HG03135 (cell line): ENCODE measurements at regions not wholly inside any gene's neighbourhood (a gene's known extent, or its start where the extent isn't known, plus 50 kb on each side); places are given as distances from the start of the nearest gene placed in this dataset.

ENCODE experiments used
- ATAC-seq: cut with Tn5 transposase; IDR thresholded peaks from one replicate; pipeline ENCODE4 v1.9.1; 2021; ENCODE audit warnings: mild to moderate bottlenecking, moderate library complexity; ENCODE audit not compliant: unreplicated experiment

DNA sequence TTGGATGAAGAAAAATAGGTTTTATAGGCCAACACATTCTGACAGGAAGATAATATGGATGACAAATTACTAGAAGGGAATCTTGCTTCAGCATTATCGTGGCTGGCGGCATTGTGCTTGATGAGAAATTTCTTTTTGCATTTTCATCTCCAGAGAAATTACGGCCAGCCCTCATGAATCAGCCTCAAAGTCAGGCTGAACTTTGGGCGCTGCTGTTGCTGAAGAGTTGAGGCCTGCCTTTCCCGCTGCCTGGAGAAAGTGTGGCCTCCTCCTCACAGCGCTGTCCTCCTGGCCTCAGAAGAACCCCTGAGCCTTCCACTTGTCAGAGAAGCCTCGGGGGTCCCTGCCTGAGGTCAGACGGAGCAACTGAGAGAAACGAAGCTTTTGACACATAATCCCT lies 272.4 kb upstream of the KCNIP4 start:
- ATAC-seq: no peak

- ATAC-seq: no peak
Observed at GRCh38 chr4:22217480-22217879, 268.9 kb upstream of the KCNIP4 start.

- no peak for ATAC-seq
Observed at GRCh38 chr4:22216278-22216677, 267.7 kb upstream of the KCNIP4 start.

GRCh38 chr4:22215084-22215483 lies 266.5 kb upstream of the KCNIP4 start:
- no peak for ATAC-seq

- ATAC-seq: no peak
Observed at GRCh38 chr4:22203711-22204011, 255.1 kb upstream of the KCNIP4 start.

- ATAC-seq: no peak
Observed at GRCh38 chr4:22202975-22203710, 254.6 kb upstream of the KCNIP4 start.

DNA sequence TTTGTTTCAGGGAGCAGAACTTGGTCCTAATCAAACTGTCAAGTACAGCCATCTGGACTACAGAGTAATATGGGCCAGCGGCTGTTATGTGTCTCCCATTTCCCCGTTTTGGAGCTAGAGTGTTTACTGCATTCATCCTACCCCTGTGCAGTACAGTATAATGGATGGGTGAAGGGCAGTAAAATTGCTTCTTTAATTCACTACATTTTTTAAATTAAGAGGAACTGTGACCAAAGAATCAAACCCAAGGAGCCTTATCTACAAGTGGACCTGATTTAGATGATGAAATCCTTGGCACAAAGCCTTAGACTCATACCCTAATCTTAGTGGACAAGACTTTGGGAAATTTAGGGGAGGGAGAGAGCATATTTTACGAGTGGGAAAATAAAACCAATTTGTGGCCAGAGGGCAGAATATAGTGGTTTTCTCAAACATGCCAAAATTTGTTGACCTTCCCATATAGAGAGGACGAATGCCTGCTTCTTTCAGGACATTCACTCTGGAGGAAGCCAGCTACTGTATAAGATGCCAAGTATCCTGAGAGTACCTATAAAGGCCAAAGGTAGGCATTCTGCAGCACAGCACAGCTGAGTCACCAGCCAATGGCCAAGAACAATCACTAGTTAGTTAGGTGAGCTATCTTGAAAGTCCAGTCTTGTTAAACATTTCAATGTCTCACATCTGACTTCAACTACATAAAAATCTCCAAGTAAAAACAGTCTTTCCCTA lies 253.8 kb upstream of the KCNIP4 start:
- no peak for ATAC-seq

DNA sequence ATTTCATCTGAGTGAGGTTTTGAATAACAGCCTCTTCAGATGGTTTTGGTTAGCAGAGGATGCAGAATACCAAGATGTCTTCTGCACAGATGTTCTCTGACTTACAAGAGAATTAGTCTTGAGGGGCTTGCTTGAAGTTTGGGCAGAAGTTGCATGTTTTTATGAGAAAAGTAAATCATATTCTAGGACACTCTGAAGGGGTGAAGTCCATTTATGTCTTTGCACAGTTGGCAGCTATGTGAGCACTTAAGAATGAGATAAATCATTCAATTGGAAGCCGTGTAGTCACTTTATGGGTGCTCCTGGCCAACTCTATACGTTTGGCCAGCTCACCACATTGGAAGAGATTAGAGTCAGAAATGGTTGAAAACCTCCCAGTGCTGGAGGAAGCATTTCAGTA lies 252.7 kb upstream of the KCNIP4 start:
- ATAC-seq: no peak

DNA sequence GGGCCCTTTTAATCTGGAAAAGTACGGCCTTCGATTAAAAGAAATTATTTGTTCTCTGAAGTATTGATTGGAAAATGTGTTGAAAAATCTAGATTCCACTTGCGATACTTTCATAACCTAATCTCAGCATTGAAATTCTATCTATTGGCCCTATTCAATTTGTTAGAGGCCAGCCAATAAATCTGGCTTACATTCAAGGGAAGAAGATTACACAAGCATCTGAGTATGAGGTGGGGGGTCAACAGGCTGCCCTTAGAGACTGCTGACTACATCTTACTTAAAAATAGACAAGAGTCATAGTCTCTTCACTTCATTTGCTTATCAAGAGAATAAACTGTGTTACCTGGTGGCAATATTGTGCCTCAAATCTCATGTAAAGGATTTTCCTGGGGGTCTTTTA lies 248.0 kb upstream of the KCNIP4 start:
- ATAC-seq: no peak

DNA sequence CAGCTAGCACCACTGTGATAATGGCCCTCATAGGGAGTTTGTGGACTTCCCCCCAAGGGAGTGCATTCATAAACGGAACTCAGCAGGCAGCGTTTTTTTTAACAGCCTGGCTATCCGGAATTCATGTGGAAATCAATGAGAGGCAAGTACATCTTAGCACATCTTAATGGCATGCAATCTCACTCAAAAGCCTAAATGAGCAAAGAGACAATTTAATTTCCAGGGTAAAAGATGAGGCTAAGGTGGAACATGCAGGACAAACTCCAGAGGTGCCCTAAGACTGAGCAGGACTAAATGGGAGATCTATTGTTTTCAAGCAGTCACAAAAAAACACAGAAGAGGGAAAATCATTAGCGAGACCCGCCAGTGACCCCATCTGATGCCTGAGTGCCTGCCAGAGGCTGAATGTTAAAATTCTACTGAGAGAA lies 243.5 kb upstream of the KCNIP4 start:
- no peak for ATAC-seq

GRCh38 chr4:22191565-22191964 lies 243.0 kb upstream of the KCNIP4 start:
- ATAC-seq: no peak

DNA sequence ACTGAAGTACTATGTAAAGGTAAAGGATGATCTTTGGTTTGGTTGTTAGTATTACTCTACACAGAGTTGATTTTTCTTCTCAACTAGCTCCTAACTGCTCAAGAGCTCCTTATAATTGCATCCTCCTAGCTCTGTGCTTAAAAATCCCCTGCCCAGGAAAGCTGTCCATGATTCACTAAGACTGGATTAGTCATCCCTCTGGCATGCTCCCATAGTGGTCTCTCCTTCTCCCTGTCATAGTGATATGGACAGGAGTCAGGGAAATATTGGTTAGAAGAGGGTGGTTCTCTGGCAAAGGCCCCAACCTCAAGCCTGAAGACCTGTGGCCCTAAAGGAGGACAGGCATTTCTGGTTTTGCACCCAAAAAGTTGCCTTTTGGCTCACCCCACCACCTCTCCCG lies 242.3 kb upstream of the KCNIP4 start:
- ATAC-seq: no peak

DNA sequence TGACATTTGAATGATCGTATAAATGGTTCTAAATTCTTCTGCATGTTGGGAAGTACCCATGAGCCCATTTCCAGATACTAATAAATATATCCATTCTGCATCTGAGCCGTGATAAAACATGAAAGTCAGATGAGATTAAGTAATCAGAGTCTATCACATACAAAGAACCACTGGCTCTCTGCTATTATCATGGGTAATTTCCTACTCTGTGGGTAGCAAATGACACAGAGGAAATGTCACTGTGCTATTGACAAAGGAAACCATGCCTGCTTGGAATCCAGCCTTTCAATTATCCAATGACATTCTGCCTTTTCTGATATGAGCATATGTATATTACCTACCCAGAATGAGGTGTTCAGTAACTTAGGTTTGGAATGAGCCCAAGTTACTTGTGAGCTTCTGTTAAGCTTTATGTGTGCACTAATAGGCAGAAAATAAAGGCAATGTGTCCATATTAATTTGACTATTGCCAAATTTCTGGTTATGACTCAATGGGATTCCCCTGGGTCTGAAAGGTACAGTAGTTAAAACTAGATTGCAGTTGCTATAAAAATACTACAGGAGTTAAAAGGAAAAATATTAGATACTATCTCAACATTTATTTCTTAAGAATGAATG lies 238.7 kb upstream of the KCNIP4 start:
- no peak for ATAC-seq

- ATAC-seq: no peak
Observed at GRCh38 chr4:22181736-22182135, 233.2 kb upstream of the KCNIP4 start.

DNA sequence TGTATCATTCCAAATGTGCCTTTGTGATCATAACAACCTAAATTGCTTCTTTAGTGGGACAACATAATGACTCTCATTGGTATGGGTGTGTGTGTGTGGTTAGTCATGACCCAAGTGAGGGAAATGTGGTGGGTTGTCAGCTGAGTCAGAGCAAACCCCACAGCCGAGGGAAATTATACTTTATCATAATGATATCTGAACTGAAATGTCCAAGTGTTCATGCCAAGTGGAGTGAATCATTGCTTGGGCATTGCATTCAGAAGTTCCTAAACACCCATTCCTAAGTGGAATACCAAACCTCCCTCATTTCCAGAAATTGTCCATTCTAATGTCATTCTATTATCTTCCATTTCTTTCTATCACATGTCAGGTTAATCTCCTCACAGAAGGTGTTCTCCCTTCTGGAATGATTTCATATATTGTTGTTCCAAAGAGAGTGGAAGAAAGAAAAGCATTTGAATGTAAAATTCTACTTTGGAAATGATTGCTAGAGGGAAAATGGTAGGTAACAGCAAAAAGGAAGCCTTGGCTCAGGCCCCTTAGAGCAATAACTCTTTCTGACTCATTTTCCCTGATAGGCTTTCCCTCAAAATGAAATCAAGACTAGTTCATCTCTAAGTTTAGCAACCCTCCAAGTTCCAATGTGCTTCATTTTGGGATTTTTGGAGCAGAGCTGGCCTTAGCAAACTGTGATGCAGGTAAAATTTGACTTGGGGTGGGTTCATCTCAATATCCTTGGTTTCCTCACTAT lies 230.7 kb upstream of the KCNIP4 start:
- no peak for ATAC-seq

DNA sequence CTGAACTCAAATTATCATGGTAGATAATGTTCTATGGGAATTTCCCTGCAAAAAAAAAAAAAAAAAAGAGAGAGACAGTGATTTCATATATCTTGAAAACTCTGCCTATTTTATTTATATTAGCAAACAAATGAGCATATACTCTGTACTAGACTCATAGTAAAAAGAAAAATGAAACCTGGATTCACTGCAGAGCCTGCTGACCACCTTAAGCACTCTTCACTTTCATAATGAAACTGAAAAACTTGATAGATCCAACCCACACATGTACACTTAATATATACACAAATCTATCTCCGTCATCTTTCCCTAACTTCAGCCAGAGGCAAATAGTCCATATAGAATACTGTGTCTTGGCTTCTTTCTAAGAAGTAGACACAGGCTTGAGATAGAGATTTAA lies 226.1 kb upstream of the KCNIP4 start:
- no peak for ATAC-seq

GRCh38 chr4:22170353-22170752 lies 221.8 kb upstream of the KCNIP4 start:
- no peak for ATAC-seq

- ATAC-seq: no peak
Observed at GRCh38 chr4:22167201-22167600, 218.6 kb upstream of the KCNIP4 start.

DNA sequence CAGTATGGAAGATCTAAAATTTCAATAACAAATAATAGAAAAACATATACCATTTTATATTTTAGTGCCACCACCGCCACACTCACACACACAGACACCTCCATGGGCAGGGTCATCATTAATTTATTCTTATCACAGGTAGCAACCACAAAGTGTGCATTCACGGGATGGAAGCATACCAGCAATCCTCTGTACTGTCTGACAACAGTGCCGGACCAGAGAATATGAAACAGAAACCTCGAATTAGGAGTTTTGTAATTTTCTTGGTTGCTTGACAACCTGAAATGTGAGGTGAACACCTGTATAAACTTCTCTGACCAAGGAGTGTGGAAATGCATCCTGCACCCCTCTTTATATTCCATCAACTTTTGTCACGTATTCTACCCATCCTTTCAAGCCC lies 213.9 kb upstream of the KCNIP4 start:
- no peak for ATAC-seq

DNA sequence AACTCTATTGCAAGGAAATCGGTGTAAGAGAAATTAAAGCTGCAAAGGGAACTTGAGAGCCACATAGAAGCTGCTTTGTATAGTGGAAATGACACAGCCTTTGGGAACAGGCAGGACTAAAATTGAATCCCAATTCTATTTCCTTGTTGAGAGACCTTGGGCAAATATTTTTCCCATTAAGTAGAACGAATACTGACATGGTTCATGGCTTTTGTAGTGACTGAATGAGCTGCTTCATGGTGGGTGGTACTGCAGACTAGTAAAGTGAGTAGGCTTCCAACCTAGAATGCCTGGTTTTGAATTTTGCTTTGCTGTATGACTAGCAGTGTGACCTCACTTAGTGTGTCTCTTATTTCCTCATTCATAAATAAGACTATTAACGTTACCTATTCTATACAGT lies 182.2 kb upstream of the KCNIP4 start:
- ATAC-seq: no peak

GRCh38 chr4:22129454-22130029 lies 181.0 kb upstream of the KCNIP4 start:
- no peak for ATAC-seq
